ENCODE measurements at regions not wholly inside any gene's neighbourhood (a gene's known extent, or its start where the extent isn't known, plus 50 kb on each side); places are given as distances from the start of the nearest gene placed in this dataset.

DNA sequence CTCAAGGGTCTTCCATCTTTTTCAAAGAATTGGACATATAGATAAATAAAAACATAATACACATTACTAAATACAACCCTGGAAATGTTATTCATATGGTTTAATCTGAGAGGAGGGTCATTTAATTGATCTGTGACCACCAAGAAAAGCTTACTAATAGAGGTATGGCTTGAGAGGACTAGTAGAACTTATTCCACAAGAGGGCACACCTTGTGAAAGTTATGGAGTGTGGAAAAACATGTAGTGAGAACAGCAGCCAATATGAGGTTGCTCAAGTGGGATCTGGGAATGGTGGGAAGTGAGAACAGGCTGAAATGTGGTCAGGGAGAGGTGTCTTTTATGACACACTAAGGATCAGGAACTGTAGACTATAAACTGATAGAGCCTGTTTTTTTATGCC lies 973.5 kb upstream of the B3GALT2 start:
- H3K27me3 ChIP-seq: no peaks in the 10 kb centered on the region
- H3K4me3 ChIP-seq (replicated peaks in 1 of 3): no peak overlapping the region
- intact Hi-C loops (cut with DNase I): no loop called here
- no peak for TF ChIP-seq POLR2A (IDR thresholded peaks at IDR 0.05)
- TF ChIP-seq, protein P1, sequence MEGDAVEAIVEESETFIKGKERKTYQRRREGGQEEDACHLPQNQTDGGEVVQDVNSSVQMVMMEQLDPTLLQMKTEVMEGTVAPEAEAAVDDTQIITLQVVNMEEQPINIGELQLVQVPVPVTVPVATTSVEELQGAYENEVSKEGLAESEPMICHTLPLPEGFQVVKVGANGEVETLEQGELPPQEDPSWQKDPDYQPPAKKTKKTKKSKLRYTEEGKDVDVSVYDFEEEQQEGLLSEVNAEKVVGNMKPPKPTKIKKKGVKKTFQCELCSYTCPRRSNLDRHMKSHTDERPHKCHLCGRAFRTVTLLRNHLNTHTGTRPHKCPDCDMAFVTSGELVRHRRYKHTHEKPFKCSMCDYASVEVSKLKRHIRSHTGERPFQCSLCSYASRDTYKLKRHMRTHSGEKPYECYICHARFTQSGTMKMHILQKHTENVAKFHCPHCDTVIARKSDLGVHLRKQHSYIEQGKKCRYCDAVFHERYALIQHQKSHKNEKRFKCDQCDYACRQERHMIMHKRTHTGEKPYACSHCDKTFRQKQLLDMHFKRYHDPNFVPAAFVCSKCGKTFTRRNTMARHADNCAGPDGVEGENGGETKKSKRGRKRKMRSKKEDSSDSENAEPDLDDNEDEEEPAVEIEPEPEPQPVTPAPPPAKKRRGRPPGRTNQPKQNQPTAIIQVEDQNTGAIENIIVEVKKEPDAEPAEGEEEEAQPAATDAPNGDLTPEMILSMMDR (IDR thresholded peaks at IDR 0.05): no peak
- H3K36me3 ChIP-seq: no peaks in the 10 kb centered on the region
- H3K4me1 ChIP-seq: no peaks in the 10 kb centered on the region
- no peaks in the 10 kb centered on the region for H3K9me3 ChIP-seq
- DNase-seq: no peak
- no peak overlapping the region for H3K27ac ChIP-seq

DNA sequence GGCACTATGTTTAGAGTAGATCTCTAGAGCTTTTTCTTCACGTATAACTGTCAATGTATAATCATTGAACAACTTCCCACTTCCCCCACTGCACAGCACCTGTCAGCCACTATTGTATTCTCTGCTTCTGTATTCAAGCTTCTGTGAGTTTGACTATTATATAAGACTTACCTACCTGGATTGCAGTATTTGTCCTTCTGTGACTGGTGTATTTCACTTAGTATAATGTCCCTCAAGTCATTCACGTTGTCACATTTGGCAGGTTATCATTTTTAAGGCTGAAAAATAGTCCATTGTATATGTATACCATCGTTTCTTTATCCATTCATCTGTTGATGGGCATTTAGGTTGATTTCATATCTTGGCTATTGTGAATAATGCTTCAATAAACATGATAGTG lies 969.5 kb upstream of the B3GALT2 start:
- Histone ChIP-seq H3K4me1 (no peaks in the 10 kb centered on the region), H3K27me3 (no peaks in the 10 kb centered on the region), H3K4me3 (replicated peaks in 1 of 3) (no peak overlapping the region), H3K27ac (no peak overlapping the region), H3K36me3 (no peaks in the 10 kb centered on the region), H3K9me3 (no peaks in the 10 kb centered on the region)
- no peak for TF ChIP-seq POLR2A (IDR thresholded peaks at IDR 0.05)
- TF ChIP-seq, protein P1 (IDR thresholded peaks at IDR 0.05): no peak
- WGBS, 2 donors: 75 to 78% methylated on average over 3 of the region's 3 CpGs
- intact Hi-C loops (cut with DNase I): no loop called here
- no peak for DNase-seq

DNA sequence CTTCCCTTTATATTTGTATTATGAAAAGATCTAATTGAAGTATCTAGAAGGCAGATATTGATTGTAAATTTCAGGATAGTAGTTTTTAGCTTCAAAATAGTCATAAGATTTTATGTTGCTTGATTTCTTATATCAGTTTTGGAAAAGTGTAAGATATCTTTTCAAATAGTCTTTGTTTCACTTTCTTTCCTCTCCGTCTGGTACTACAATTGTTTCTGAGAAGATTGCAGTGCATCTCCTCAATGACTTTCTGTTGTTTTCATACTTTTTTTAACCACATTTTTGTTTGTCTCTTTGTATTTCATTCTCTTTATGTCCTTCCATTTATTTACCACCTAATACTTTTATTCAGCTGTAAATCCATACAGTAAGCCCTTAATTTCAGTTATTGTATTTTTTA lies 964.6 kb upstream of the B3GALT2 start:
- Histone ChIP-seq H3K27me3 (no peaks in the 10 kb centered on the region), H3K9me3 (no peaks in the 10 kb centered on the region), H3K4me3 (replicated peaks in 1 of 3) (no peak overlapping the region), H3K27ac (no peak overlapping the region), H3K4me1 (no peaks in the 10 kb centered on the region), H3K36me3 (no peaks in the 10 kb centered on the region)
- DNase-seq: no peak
- 86 to 90% methylated on average over 1 of the region's 1 CpG for WGBS, 2 donors
- intact Hi-C loops (cut with DNase I): no loop called here
- TF ChIP-seq, protein P1 (IDR thresholded peaks at IDR 0.05): no peak
- no peak for TF ChIP-seq POLR2A (IDR thresholded peaks at IDR 0.05)

DNA sequence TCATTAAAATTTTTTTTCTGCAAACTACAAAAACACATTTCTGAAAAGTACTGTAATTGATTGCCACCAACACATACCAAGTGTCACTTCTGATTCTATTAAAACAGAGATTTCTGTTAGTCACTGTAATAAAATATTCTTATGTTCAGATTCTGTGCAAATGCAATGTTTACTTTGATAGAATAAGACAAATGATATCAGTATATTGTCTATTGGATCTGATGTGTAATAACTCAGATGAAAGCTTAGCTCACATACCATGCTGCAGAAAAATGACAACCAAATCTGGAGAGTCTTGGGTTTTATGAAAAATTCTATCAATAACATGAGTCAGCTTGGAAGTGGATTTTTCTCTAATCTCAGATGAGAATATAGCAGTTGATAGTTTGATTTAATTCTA lies 963.8 kb upstream of the B3GALT2 start:
- H3K4me3 ChIP-seq (replicated peaks in 1 of 3): no peak overlapping the region
- no peaks in the 10 kb centered on the region for H3K36me3 ChIP-seq
- no peak overlapping the region for H3K27ac ChIP-seq
- H3K4me1 ChIP-seq: no peaks in the 10 kb centered on the region
- DNase-seq: no peak
- no peaks in the 10 kb centered on the region for H3K9me3 ChIP-seq
- intact Hi-C loops (cut with DNase I): no loop called here
- no peak for TF ChIP-seq POLR2A (IDR thresholded peaks at IDR 0.05)
- H3K27me3 ChIP-seq: no peaks in the 10 kb centered on the region

DNA sequence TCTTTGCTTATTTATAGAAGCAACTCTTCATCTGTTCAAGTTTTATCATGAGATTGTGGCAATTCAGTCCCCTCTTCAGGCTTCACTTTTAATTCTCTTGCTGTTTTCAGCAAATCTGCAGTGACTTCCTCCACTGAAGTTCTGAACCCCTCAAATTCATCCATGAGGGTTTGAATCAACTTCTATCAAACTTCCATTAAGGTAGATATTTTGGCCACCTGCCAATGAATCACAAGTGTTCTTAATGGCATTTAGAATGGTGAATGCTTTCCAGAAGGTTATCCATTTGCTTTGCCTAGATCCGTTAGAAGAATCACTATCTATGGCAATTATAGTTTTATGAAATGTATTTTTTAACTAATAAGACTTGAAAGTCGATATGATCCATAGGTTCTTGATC lies 946.7 kb upstream of the B3GALT2 start:
- H3K27ac ChIP-seq: no peak overlapping the region
- intact Hi-C loops (cut with DNase I): no loop called here
- no peak for DNase-seq
- H3K4me1 ChIP-seq: no peaks in the 10 kb centered on the region
- no peaks in the 10 kb centered on the region for H3K36me3 ChIP-seq
- 77 to 79% methylated on average over 2 of the region's 2 CpGs for WGBS, 2 donors
- TF ChIP-seq, protein P1 (IDR thresholded peaks at IDR 0.05): no peak
- TF ChIP-seq POLR2A (IDR thresholded peaks at IDR 0.05): no peak
- no peaks in the 10 kb centered on the region for H3K9me3 ChIP-seq
- H3K4me3 ChIP-seq (replicated peaks in 1 of 3): no peak overlapping the region
- H3K27me3 ChIP-seq: no peaks in the 10 kb centered on the region

DNA sequence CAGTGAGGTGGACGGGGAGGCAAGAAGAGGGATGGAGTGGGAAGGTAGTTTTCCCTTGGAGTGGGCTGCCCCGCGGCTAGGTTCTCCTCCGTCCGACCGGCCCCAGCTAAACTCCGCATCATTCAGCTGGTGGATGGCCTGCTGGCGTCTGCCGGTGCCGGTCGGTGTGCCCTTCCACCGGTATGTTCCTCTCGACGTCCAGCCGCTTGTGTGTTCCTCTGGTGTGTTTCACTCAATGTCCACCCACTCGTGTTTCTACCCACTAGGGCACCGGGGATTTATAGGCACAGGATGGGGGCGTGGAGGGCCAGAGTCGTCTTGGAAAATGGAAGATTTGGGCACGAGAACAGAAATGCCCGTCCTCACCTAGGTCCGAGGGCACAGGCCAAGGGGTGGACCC lies 931.7 kb upstream of the B3GALT2 start:
- H3K36me3 ChIP-seq: no peaks in the 10 kb centered on the region
- H3K9me3 ChIP-seq: no peaks in the 10 kb centered on the region
- TF ChIP-seq, protein P1 (IDR thresholded peaks at IDR 0.05): no peak
- no peak for TF ChIP-seq POLR2A (IDR thresholded peaks at IDR 0.05)
- no peak overlapping the region for H3K4me3 ChIP-seq (replicated peaks in 1 of 3)
- no peak for DNase-seq
- H3K27ac ChIP-seq: no peak overlapping the region
- no peaks in the 10 kb centered on the region for H3K4me1 ChIP-seq
- 93 to 96% methylated on average over 22 of the region's 22 CpGs for WGBS, 2 donors
- H3K27me3 ChIP-seq: no peaks in the 10 kb centered on the region
- intact Hi-C loops (cut with DNase I): no loop called here

Measured in thyroid gland (tissue), 4 donors.